ENCODE measurements at regions not wholly inside any gene's neighbourhood (a gene's known extent, or its start where the extent isn't known, plus 50 kb on each side); places are given as distances from the start of the nearest gene placed in this dataset.

DNA sequence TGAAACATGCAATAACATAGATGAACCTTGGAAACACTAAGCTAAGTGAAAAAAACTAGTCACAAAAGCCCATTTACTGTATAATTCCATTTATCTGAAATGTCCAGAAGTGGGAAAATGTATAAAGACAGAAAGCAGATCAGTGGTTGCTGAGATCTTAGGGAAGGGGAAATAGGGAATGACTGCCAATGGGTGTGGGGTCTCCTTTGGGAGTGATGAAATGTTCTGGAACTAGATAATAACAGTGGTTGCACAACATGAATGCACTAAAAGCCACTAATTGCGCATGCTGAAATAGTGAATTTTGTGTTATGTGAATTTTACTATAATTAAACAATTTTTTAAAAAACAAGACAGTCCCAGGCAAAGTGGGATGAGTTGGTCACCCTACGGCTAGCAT is 472.8 kb downstream of the CCDC171 start:
- no peak for DNase-seq (ENCODE audit: low read depth, low spot score)

DNA sequence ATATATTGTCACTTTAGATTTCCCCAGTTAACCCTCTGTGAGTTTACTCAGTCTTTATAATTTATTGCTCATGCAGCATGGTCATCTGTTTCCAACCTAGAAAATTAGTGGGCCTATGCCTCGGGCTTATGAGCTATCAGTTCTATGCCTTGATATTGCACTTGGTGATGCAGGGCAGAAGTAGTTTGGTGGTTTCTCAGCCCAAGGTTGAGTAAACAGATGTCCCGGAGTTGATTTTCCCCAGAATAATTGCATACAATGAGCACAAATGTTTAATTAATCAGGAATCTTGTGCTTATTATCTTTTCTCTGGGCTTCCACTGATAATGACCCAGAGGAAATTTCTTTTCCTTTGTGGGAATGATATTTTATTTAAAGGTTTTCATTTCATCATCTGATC is 474.0 kb downstream of the CCDC171 start:
- DNase-seq (ENCODE audit: low read depth, low spot score): no peak

DNA sequence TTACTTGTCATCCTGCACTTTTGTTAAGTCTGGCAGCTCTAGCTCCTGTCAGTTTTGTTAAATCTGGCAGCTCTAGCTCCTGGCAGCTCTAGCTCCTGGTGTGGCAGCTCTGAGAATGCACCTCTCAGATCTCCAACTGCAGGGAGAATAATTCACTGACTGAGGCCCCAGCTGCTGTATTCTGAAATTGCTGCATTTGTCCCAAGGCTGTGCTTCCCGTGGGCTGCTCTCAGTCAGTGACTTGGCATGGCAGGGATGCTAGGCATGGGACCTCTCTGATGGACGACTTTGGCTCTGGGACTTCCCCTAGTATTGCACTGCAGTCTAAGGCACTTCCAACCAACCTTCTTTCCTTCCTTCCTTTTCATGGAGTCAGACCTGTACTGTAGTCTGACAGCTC is 475.7 kb downstream of the CCDC171 start:
- DNase-seq (ENCODE audit: low read depth, low spot score): no peak

DNA sequence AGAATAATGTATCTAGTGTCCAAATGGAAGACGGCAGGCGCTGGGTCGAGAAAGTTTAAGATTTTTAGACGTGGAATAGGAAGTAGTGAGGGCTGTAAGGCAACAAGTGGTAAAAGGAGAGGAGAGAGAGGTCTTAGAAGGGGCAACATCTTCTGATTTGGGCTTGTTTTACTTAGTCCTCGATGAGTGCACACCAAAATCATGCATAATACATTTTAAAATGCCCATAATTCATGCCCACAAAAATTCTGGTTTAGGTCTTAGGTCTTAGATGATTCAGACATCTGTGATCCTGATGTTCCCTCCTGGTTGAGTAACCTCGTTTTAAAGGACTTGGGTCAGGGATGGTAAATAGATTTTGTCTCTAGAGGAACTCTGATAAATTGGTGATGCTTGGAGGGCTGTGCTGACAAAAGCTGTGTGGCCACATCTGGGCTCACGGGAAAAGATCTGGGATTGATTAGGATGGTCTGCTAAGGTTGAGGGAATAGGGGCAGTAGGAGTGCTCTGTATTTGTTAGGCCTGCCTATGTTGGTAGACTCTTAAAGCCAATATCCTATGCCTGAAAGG is 476.3 kb downstream of the CCDC171 start:
- no peak for DNase-seq (ENCODE audit: low read depth, low spot score)

DNA sequence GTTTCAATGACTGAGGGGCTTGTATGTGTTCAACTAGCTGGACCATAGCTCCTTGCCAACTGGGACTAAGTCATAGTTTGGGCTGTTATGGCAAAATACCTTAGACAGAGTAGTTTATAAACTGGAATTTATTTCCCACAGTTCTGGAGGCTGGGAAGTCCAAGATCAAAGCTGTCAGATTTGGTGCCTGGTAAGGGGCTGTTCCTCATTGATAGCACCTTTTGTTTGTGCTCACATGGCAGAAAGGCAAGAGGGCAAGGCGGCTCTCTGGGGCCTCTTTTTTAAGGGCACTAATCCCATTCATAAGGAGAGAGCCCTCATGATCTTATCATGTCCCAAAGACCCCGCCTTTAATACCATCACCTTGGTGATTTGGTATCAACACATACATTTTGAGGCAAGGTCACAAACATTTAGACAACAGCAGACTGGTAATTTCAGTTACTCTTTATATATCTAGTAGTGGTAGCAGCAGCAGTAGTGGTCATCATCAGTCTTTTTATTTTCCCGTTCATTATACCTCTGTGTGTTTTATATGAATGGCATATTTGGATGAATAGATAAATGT is 477.0 kb downstream of the CCDC171 start:
- DNase-seq (ENCODE audit: low read depth, low spot score): no peak

DNA sequence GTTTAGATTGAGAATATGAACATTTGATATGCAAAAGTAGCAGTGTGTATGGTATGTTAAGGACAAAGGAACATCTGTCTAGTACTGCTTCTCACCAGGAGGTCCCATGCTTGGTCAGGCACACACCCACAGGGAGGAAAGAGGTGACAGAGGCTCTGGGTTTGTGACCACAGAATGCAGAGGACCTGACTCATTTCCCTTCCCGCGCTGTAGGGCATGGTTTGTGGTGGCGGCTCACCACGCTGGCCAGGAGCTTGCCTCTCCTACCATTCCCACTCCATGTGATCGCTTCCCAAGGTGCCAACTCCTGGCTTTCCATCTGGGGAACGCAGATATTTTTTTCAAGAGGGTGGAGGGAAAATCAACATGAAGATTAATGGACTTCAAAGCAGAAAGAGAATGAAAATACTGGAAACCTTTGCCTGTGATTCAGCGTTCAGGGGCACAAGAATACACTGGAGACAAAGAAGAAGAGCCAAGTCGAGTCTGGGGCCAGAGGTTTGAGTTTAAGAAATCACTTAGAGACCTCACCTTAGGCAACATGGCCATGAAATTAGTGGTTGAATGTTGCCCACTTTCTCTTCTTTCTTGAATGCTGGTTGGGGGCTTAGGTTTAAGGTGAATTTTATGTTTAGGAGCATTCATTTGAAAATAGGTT is 477.8 kb downstream of the CCDC171 start:
- no peak for DNase-seq (ENCODE audit: low read depth, low spot score)

DNA sequence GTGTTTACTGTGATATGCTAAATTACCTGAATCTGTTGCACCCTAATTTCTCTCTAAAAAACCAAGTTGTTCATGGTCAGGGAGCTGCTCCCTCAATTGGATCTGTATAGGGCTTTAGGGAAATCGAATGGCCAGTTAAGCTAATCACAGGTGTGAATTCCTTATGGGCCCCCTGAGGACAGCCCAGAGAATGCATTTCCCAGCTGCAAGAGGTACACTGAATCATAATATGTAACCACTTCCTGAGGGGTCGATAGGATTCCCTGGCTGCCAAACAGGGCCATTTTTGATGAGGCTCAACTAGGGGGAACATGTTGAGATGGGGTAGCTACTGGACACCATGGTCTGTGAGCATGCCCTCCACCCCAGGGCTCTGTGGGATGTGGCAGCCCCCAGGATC is 478.6 kb downstream of the CCDC171 start:
- DNase-seq (ENCODE audit: low read depth, low spot score): no peak

DNA sequence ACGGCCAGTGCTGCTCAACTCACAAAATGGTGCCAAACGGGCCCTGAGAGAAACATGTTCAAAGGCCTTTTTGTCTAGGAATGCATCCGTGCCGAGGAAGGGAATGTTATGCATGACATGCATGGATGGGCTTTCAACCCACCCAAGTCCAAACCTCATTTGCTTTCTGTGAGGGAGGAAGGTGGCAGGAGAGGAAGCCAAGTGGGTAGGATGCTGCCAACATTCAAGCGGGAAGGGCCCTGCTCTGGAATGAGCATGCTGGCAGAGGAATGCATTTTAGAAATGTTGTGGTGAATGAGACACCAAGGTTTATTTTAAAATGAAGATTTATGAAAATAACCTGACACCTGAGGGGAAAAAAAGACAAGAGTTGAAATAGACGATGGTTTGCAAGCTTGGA is 479.1 kb downstream of the CCDC171 start:
- no peak for DNase-seq (ENCODE audit: low read depth, low spot score)

DNA sequence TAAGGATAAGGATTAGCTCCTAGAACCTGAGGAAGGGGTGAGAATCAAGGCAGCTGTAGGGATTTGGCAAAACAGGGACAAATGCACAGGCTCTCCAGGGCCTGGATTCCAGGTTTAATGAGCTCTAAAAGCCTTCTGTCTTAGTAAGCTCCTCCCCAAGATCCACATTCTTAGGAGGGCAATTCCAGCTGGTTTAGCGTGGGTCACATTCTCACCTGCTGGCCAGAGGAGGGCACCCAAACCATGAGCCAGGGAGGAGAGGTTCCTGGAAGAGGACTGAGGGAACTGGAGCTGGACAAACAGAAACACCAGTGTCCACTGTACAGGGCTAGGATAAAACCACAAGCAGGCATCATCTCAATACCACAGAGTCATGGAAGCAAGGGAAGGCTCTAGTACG is 480.0 kb downstream of the CCDC171 start:
- DNase-seq (ENCODE audit: low read depth, low spot score): no peak

DNA sequence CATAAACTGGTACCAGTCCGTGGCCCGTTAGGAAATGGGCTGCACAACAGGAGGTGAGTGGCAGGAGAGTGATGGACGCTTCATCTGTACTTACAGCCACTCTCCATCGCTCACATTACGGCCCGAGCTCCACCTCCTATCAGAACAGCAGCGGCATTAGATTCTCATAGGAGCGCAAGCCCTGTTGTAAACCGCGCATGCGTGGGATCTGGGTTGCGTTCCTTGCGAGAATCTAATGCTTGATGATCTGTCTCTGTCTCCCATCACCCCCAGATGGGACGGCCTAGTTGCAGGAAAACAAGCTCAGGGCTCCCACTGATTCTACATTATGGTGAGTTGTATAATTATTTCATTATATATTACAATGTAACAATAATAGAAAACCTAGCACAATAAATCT is 480.4 kb downstream of the CCDC171 start:
- DNase-seq (ENCODE audit: low read depth, low spot score): no peak

DNA sequence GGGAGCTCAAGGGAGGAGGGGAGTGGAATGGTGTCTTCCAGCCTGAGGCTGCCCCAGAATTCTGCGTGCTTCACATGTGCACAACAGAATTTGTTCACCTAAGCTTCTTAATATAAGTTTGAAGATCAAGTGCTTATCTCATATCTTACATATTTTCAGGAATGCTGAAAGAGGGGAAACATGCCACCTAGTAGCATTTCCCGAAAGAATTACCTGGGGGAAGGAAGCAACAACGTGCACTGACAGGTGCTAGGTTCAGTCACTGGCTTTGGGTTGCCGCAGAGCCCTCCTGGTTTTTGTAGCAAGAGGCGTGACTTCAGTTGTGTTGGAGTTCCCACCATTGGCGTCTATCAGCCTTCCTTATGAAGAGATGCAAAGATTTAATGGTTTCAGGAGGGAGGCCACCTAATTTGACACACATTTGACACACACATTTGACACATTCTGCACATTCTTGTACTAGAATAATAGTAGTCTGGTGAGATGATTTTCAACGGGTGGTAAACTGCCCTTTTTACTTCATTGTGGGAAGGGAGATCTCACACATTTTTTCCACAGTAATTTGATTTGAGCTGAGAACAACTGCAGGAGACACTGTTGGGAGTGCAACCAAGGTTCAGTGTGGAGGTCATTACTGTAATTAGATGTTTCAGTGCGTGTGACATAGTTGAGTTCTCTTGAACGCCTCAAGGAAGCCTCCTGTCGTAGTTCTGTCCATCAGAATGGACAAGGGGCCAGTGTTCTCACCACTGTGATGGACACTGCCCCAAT is 481.3 kb downstream of the CCDC171 start:
- no peak for DNase-seq (ENCODE audit: low read depth, low spot score)

DNA sequence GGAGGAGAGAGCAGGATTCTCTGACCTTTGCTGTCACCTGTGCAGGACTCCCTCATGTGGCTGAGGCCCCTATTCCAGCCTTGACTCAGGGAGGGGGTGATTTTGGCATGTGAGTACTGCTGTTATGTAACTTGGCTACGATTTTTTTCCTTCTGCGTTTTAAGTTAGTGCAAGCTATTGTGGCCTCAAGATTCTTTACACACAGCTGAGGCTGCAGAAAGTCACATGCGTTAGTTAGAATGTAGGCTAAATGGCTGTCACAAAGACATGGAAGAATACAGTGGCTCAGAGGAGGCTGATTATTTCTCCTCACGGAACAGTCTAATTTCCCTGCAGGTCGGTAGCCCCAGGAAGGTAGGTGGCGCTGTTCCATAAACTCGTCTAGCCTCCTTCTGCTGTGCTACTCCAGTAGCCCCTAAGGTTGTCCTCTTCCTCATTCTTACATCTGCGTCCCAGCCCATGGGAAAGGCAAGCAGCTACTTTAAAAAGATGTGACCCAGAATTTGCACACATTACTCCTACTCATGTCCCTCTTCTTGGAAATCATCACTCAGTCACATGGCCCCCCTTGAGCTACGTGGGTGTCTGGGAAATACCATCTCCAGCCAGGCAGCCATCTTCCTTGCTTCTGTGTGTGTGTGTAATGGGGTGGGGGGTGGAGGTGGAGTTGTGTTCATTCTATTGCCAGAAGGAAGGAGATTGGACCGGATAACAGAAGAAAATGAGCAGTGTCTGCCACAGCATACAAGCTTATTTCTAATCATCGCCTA is 486.6 kb downstream of the CCDC171 start:
- no peak for DNase-seq (ENCODE audit: low read depth, low spot score)

DNA sequence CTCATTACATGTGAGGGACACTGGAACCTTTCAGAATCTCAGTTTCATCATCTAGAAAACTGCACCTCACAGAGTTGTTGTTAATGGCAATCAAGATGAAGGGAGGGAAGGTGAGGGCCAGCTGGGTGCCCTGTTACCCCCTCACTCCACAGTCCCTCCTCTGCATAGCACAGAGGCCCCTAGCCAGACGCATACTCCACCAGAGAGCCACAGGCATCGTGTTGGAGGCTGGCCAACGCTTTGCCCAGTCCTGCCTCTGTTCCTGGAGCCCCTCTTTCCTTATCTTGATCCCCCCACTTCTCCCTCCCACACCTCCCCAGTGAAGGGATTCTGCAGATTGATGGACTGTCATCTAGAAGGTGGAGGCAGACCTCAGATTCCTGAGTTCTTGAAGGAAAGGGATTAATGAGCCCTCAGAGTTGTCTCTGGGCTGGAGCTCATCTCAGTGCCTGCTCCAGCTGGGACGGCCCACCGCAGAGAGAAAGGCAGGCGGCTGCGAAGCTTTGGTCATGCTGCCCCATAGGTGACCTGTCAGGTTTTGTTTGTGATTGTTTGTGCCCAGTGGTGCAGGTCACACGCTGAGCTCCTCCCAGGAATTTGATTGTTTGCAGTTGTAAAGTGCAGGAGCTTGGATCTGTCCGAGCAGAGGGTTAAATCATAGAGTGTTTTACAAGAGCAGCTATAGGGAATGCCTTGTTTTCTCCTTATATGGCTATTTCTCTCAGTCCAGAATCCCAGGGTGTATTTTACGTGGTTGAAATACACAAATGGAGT is 487.3 kb downstream of the CCDC171 start:
- DNase-seq (ENCODE audit: low read depth, low spot score): no peak

DNA sequence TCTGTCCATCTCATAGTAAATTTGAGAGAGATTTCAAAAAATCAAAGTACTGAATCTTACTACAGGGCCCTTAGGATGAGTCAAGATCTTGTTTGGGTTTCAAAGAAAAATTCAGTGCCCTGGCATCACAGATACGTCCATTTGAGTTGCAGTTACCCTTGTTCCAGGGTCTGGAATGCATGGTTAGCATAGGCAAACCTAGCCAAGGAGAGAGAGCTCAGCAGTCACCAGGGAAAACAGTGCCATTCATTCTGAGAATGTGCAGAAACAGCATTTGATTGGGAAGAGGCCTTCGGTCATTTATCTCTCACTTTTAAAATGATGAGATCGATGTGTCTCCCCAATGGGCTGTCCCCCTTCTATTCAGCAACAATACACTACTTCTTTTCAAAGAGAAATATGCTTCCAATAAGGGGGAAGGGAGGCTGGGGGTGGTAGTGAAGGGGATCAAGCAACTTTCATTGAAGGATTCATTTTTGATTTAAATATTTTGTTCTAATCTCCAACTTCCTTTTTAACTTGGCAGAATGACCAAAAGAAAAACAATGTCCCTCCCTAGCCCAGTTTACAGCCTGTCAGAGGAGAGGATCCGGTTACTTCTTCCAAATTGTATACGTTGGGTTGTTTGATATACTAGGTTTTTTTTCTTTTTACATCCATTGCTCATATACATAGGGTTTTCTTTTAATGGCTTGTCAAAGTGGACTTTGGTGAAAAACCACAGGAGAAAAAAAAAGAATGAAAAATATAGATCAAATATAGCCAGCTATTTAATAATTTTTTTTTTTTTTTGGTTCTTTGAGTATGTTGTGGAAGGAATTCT is 491.1 kb downstream of the CCDC171 start:
- DNase-seq (ENCODE audit: low read depth, low spot score): no peak

DNA sequence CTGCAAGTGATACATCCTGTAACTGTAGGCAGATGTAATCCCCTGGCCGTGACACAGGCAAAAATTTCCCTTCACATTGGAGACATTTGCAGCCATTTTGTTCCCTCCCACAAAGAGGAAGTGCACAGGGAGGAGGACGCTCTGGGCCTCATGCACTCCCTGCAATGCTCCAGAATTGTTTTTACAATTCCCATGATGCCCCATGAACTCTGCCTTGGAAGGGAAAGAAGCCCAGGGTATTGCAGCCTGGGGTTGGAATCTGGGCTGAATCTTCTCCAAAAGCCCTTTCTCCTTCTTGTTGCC is 491.7 kb downstream of the CCDC171 start:
- no peak for DNase-seq (ENCODE audit: low read depth, low spot score)

DNA sequence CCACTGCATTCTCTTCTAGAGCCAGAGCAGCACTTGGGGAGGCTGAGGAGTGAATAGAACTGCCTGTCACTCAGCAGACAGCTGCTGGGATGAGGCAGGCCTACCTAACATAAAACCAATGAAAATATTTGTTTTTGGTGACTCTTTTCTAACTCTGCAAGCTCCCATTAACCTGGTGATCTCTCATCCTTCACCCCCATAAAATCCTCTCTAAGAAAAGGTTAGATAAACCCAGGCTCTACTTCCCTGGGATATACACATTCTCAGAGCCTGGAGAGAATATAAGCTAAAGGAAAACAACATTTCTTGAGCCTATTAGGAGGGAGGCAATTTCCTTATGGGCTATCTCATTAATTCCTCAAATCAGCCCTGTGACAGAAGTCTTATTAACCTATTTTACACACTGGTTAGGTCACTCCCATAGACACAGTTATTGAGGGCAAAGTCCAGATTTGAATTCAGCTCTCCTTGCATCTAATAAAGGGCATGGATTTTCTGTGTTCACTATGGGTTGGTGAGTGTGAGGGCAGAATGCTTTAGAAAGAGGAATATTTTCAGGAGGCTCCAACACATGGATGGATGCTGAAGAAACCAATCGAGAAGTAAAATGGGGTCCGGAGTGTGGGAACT is 492.9 kb downstream of the CCDC171 start:
- DNase-seq (ENCODE audit: low read depth, low spot score): no peak

DNA sequence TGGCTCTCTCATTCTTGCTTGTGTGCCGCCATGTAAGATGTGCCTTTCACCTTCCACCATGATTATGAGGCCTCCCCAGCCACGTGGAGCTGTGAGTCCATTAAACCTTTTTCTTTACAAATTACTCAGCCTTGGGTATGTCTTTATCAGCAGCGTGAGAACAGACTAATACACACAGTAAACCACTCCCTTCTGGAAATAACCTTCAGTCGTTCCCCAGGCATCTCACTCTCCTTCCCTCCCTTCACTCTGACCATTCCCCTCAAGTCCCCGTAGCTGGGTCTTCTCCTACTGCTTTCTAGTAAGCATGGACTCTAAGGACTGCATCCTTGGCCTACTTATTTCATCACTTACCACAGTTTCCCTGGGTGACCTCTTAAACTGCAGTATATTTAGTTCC is 493.9 kb downstream of the CCDC171 start:
- no peak for DNase-seq (ENCODE audit: low read depth, low spot score)

DNA sequence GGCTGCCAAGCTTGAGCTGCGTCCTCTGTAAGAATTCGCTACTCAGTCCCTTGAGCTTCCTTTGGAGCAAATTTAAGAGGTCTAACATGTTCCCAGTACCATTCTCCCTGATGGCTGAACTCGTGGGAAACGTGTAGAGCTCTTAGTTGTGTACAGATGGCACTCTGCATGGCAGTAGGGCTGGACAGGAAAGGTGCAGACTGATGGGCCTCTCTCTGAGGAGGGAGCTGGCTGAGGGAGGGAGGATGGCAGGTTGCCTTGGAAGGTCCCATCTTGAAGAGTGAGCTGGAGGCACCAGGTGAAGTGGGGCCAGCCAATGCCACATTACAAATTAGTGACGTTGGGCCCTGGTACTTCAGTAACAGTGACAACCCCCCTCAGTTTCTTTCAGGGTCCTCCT is 495.3 kb downstream of the CCDC171 start:
- DNase-seq (ENCODE audit: low read depth, low spot score): no peak

DNA sequence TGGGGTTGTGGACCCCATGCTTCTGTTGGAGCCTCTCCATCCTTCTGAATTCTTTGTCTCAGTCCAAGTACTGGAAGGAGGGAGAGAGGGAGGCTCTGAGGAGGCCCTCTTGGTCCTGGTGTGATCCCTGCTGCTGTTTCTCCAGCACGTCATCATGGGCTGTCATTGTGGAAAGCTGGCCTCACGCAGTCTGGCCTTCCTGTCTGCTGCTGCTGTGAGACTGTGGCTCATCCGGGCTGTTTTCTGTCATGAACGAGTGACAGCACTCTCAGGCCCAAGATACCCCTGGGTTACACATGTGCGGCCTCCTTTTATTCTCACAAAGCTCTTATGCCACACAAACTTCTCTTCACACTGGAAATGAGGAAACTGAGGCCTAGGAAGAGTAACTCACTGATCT is 499.3 kb downstream of the CCDC171 start:
- no peak for DNase-seq (ENCODE audit: low read depth, low spot score)

All from iPS DF 19.7 (cell line).